HUES48 (cell line): ENCODE measurements at regions not wholly inside any gene's neighbourhood (a gene's known extent, or its start where the extent isn't known, plus 50 kb on each side); places are given as distances from the start of the nearest gene placed in this dataset.

ENCODE experiments used
- H3K27ac ChIP-seq: one replicate; pipeline ENCODE4 v1.7.0; 2013; ENCODE audit warnings: low read depth, low read length, inconsistent platforms
- H3K27me3 ChIP-seq: 2 replicates; pipeline ENCODE4 v1.6.1; 2013; ENCODE audit warnings: mild to moderate bottlenecking, low read length; ENCODE audit not compliant: control insufficient read depth, insufficient read depth
- H3K36me3 ChIP-seq: 2 replicates; pipeline ENCODE4 v1.6.1; 2013; ENCODE audit warnings: low read length; ENCODE audit not compliant: control insufficient read depth, insufficient read depth
- H3K4me1 ChIP-seq: 2 replicates; pipeline ENCODE4 v1.6.1; 2013; ENCODE audit warnings: mild to moderate bottlenecking, low read length; ENCODE audit not compliant: control insufficient read depth, insufficient read depth
- H3K4me3 ChIP-seq: 2 replicates; pipeline ENCODE4 v1.5.1; 2013; ENCODE audit warnings: mild to moderate bottlenecking, low read depth, low read length
- H3K9ac ChIP-seq: 2 replicates; pipeline ENCODE4 v1.6.1; 2013; ENCODE audit warnings: mild to moderate bottlenecking, low read depth, low read length, moderate library complexity
- H3K9me3 ChIP-seq: 2 replicates; pipeline ENCODE4 v1.6.1; 2013; ENCODE audit warnings: low read length; ENCODE audit not compliant: control insufficient read depth, insufficient read depth

GRCh38 chr22:49136816-49137180 is 690.9 kb downstream of the BRD1 start:
- no peaks in the 10 kb centered on the region for H3K9me3 ChIP-seq
- H3K36me3 ChIP-seq: no peaks in the 10 kb centered on the region
- no peak overlapping the region for H3K27ac ChIP-seq
- H3K4me1 ChIP-seq: no peaks in the 10 kb centered on the region
- no peak overlapping the region for H3K9ac ChIP-seq
- H3K4me3 ChIP-seq: no peak overlapping the region
- no peaks in the 10 kb centered on the region for H3K27me3 ChIP-seq

DNA sequence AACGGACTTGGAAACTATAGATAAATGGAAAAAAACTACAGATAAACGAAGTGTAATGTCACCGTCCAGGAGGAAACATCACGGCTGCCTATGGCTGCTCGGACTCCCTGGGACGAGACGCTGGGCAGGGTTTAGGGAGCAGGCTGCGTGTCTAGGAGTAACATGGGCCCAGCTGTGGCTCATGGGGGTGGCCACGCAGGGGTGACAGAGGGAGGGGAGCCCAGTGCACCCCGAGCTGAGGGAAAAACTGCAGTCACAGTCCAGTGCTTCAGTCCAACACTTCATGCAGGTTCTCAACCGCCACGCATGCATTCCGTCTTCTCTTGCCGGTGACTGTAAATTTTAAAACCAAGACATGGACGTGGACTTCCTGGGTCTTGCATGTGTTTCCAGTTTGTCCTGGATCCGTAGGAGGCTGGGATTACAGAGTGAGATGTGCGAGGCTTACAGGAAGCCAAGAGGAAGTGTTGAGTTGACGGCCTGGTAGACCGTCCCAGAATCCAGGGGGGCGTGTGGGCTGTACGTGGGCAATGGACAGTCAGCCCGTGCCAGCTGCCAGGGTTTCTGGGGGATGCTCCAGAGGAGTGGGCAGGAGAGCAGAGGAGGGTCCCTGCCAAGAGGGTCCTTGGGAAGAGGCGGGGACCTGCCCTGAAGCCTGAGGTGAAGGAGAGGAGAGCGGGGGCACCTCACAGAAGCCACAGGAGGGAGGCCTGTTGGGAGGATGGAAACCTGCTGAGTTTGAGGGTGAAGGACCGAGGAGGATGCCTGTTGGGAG is 691.4 kb downstream of the BRD1 start:
- no peaks in the 10 kb centered on the region for H3K36me3 ChIP-seq
- H3K9me3 ChIP-seq: no peaks in the 10 kb centered on the region
- no peak overlapping the region for H3K4me3 ChIP-seq
- H3K4me1 ChIP-seq: no peaks in the 10 kb centered on the region
- H3K9ac ChIP-seq: no peak overlapping the region
- no peak overlapping the region for H3K27ac ChIP-seq
- H3K27me3 ChIP-seq: no peaks in the 10 kb centered on the region

GRCh38 chr22:49134076-49134475 is 693.6 kb downstream of the BRD1 start:
- H3K9me3 ChIP-seq: no peaks in the 10 kb centered on the region
- no peak overlapping the region for H3K9ac ChIP-seq
- H3K4me3 ChIP-seq: no peak overlapping the region
- H3K36me3 ChIP-seq: no peaks in the 10 kb centered on the region
- no peak overlapping the region for H3K27ac ChIP-seq
- no peaks in the 10 kb centered on the region for H3K27me3 ChIP-seq
- no peaks in the 10 kb centered on the region for H3K4me1 ChIP-seq

DNA sequence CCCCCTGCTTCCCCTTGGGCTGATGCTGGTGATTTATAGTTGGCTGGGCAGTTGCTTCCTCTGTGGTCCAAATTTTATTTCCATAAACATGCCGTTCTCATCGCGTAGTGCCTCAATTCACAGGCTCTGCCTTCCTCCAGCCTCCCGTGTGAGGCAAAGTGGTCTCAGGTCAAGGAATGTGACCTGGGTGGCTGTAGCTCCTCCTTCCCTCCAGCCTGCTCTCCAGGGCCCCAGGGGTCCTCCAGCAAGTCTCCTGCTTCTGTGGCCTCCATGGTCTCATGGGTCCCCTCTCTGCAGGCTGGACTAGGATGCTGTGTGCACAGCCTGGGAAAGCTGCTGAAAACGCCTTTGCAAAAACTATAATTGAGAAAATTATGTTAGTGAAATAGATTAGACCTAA is 694.1 kb downstream of the BRD1 start:
- H3K27ac ChIP-seq: no peak overlapping the region
- H3K4me3 ChIP-seq: no peak overlapping the region
- H3K36me3 ChIP-seq: no peaks in the 10 kb centered on the region
- H3K4me1 ChIP-seq: no peaks in the 10 kb centered on the region
- no peaks in the 10 kb centered on the region for H3K9me3 ChIP-seq
- no peaks in the 10 kb centered on the region for H3K27me3 ChIP-seq
- H3K9ac ChIP-seq: no peak overlapping the region

- H3K27me3 ChIP-seq: no peaks in the 10 kb centered on the region
- no peaks in the 10 kb centered on the region for H3K9me3 ChIP-seq
- H3K9ac ChIP-seq: no peak overlapping the region
- no peaks in the 10 kb centered on the region for H3K4me1 ChIP-seq
- no peak overlapping the region for H3K27ac ChIP-seq
- no peak overlapping the region for H3K4me3 ChIP-seq
- no peaks in the 10 kb centered on the region for H3K36me3 ChIP-seq
Observed at GRCh38 chr22:49132009-49132408, 695.7 kb downstream of the BRD1 start.

- H3K9ac ChIP-seq: no peak overlapping the region
- no peaks in the 10 kb centered on the region for H3K36me3 ChIP-seq
- no peak overlapping the region for H3K4me3 ChIP-seq
- H3K4me1 ChIP-seq: no peaks in the 10 kb centered on the region
- H3K9me3 ChIP-seq: no peaks in the 10 kb centered on the region
- H3K27me3 ChIP-seq: no peaks in the 10 kb centered on the region
- H3K27ac ChIP-seq: no peak overlapping the region
Observed at GRCh38 chr22:49129736-49130135, 697.9 kb downstream of the BRD1 start.

GRCh38 chr22:49128874-49129273 is 698.8 kb downstream of the BRD1 start:
- Histone ChIP-seq H3K27ac (no peak overlapping the region), H3K36me3 (no peaks in the 10 kb centered on the region), H3K9me3 (no peaks in the 10 kb centered on the region), H3K4me1 (no peaks in the 10 kb centered on the region), H3K9ac (no peak overlapping the region), H3K27me3 (no peaks in the 10 kb centered on the region), H3K4me3 (no peak overlapping the region)

DNA sequence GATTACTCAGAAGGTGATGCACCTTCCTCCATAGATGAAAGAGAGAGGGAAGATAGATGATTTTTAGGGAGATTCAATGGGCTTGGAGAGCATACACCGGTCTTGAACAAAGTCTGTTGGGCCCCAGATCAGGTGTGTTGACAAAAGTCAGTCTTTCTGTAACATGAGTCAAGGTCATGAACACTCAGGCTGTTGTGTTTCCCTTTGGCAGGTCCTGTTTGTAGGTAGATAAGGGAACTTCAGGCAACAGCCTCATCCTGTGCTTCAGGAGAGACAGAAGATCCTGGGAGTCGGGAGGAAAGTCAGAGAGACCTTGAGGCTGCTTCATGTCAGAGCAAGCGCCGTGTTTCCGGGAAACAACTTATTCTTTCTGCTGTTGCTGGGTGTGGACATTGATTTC is 703.1 kb downstream of the BRD1 start:
- no peaks in the 10 kb centered on the region for H3K36me3 ChIP-seq
- H3K27ac ChIP-seq: no peak overlapping the region
- no peaks in the 10 kb centered on the region for H3K9me3 ChIP-seq
- peaks cover 8% of the 10 kb centered on the region for H3K4me1 ChIP-seq
- H3K4me3 ChIP-seq: no peak overlapping the region
- H3K27me3 ChIP-seq: no peaks in the 10 kb centered on the region
- H3K9ac ChIP-seq: no peak overlapping the region

DNA sequence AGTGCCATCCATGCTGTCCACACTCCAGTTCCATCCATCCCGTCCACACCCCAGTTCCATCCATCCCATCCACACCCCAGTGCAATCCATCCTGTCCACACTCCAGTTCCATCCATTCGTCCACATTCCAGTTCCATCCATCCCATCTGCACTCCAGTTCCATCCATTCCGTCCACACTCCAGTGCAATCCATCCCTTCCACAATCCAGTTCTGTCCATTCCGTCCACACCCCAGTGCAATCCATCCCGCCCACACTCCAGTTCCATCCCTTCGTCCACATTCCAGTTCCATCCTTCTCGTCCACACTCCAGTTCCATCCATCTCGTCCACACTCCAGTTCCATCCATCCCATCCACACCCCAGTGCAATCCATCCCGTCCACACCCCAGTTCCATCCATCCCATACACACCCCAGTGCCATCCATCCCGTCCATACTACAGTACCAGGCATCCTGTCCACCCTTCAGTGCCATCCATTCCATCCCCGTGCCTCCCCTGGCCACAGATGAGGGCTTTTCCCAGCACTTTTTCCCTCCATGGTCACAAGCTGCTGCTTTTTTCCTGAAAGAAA is 704.0 kb downstream of the BRD1 start:
- no peak overlapping the region for H3K9ac ChIP-seq
- no peaks in the 10 kb centered on the region for H3K9me3 ChIP-seq
- no peaks in the 10 kb centered on the region for H3K27me3 ChIP-seq
- no peak overlapping the region for H3K27ac ChIP-seq
- no peaks in the 10 kb centered on the region for H3K36me3 ChIP-seq
- H3K4me3 ChIP-seq: no peak overlapping the region
- H3K4me1 ChIP-seq: peaks cover 11% of the 10 kb centered on the region

DNA sequence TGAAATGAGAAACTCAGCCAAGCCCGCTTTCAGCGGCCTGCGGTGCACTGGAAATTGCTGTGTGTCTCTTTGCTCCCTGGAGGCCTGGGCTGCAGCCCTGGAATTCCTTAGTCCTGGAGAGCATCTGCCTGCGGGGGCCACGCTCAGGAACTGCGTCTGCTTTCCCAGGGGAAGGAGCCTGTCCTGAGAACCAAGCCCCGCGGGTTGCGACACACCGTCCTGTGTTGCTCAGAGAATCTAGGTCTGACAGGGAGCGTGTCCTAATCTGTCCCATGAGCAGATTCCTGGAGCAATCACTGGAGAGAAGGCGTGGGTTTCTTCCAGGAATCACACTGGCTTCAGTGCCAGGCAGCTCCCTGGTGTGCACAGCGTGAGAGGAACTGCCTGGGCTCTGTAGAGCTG is 708.1 kb downstream of the BRD1 start:
- H3K27ac ChIP-seq: peak overlapping the region; percentile 54
- no peaks in the 10 kb centered on the region for H3K27me3 ChIP-seq
- H3K9ac ChIP-seq: no peak overlapping the region
- H3K9me3 ChIP-seq: no peaks in the 10 kb centered on the region
- H3K4me1 ChIP-seq: peaks cover 11% of the 10 kb centered on the region
- H3K36me3 ChIP-seq: no peaks in the 10 kb centered on the region
- no peak overlapping the region for H3K4me3 ChIP-seq

- H3K4me1 ChIP-seq: peaks cover 11% of the 10 kb centered on the region
- H3K4me3 ChIP-seq: no peak overlapping the region
- H3K9ac ChIP-seq: no peak overlapping the region
- H3K36me3 ChIP-seq: no peaks in the 10 kb centered on the region
- H3K27ac ChIP-seq: no peak overlapping the region
- no peaks in the 10 kb centered on the region for H3K27me3 ChIP-seq
- no peaks in the 10 kb centered on the region for H3K9me3 ChIP-seq
Observed at GRCh38 chr22:49118065-49118464, 709.6 kb downstream of the BRD1 start.
